Natural killer cell (primary cell): ENCODE measurements at regions not wholly inside any gene's neighbourhood (a gene's known extent, or its start where the extent isn't known, plus 50 kb on each side); places are given as distances from the start of the nearest gene placed in this dataset.

Experiments
- ATAC-seq, 3 donors: fragments of 150-1000 bp in 2 of 3; fragments of 200-7000 bp in 1 of 3; cut with Tn5 transposase; 1 replicate in 1 of 3; 2 replicates in 2 of 3; pipeline ENCODE4 v1.10.0; 2021; ENCODE audit warnings: mild to moderate bottlenecking in 2 of 3, moderate library complexity in 2 of 3
- DNase-seq, 2 donors: peaks; one replicate each; pipeline versions ENCODE4 v3.0.0 to v3.0.0-alpha.2; 2013 to 2021; ENCODE audit warnings: mixed read lengths in 1 of 2
- H3K27ac ChIP-seq: one replicate; pipeline ENCODE4 v1.5.1; 2013; ENCODE audit warnings: mild to moderate bottlenecking, low read length
- H3K27me3 ChIP-seq: one replicate; pipeline ENCODE4 v1.6.1; 2013; ENCODE audit warnings: low read length; ENCODE audit not compliant: control insufficient read depth, insufficient read depth
- H3K36me3 ChIP-seq: one replicate; pipeline ENCODE4 v1.6.1; 2013; ENCODE audit warnings: low read length; ENCODE audit not compliant: control insufficient read depth, insufficient read depth
- H3K4me1 ChIP-seq: one replicate; pipeline ENCODE4 v1.6.1; 2013; ENCODE audit warnings: low read length; ENCODE audit not compliant: control insufficient read depth, insufficient read depth
- H3K4me3 ChIP-seq: one replicate; pipeline ENCODE4 v1.5.1; 2013; ENCODE audit warnings: low read length
- H3K9me3 ChIP-seq: one replicate; pipeline ENCODE4 v1.6.1; 2013; ENCODE audit warnings: low read length; ENCODE audit not compliant: control insufficient read depth, insufficient read depth
- H3K27ac Mint-ChIP-seq, 2 donors: one replicate each; pipeline ENCODE4 v1.8.0; 2022; ENCODE audit warnings: mild to moderate bottlenecking in 2 of 2, mixed read lengths in 2 of 2, moderate library complexity in 1 of 2
- H3K27me3 Mint-ChIP-seq, 2 donors: one replicate each; pipeline ENCODE4 v1.8.0; 2022; ENCODE audit warnings: low read depth in 2 of 2, mixed read lengths in 2 of 2
- H3K36me3 Mint-ChIP-seq: one replicate; pipeline ENCODE4 v1.8.0; 2022; ENCODE audit warnings: mixed read lengths
- H3K4me1 Mint-ChIP-seq, 2 donors: one replicate each; pipeline ENCODE4 v1.8.0; 2022; ENCODE audit warnings: mixed read lengths in 2 of 2
- H3K4me3 Mint-ChIP-seq: one replicate; pipeline ENCODE4 v1.8.0; 2022; ENCODE audit warnings: mild to moderate bottlenecking, moderate library complexity, mixed read lengths
- H3K9me3 Mint-ChIP-seq, 2 donors: one replicate each; pipeline ENCODE4 v1.8.0; 2022; ENCODE audit warnings: mixed read lengths in 2 of 2
- CTCF ChIP-seq: fragments of 200-600 bp; IDR thresholded peaks from one replicate; pipeline ENCODE4 v1.8.0; 2022; ENCODE audit warnings: antibody characterized with exemption
- WGBS: methylation state at CpG from one replicate; pipeline ENCODE4 v1.1.7; 2013; ENCODE audit warnings: missing lambda C conversion rate; ENCODE audit not compliant: insufficient coverage; 5-methylcytosine and 5-hydroxymethylcytosine counted together
- intact Hi-C: fragments of 100-400 bp; cut with micrococcal nuclease; formaldehyde crosslinking; loops from one replicate; pipeline ENCODE4 v1.14.2; 2022

- WGBS: 96% methylated on average over 4 of the region's 4 CpGs
- Mint-ChIP-seq H3K36me3 (no peaks in the 10 kb centered on the region), H3K4me3 (no peak overlapping the region), H3K9me3 (no peaks in the 10 kb centered on the region), H3K27me3 (peaks cover 0 to 9% of the 10 kb centered on the region in 2 donors), H3K4me1 (peaks cover 0 to 4% of the 10 kb centered on the region in 2 donors), H3K27ac (no peak overlapping the region)
- H3K4me1 ChIP-seq: no peaks in the 10 kb centered on the region
- no peak overlapping the region for H3K27ac ChIP-seq
- no peaks in the 10 kb centered on the region for H3K27me3 ChIP-seq
- no peak overlapping the region for H3K4me3 ChIP-seq
- DNase-seq: no peak
- no peaks in the 10 kb centered on the region for H3K36me3 ChIP-seq
- H3K9me3 ChIP-seq: no peaks in the 10 kb centered on the region
- TF ChIP-seq CTCF: no peak
- intact Hi-C loops: no loop called here
- no peak for ATAC-seq
Measured at GRCh38 chr14:34003082-34003668, 52.3 kb upstream of the EGLN3 start.
